ENCODE measurements at regions not wholly inside any gene's neighbourhood (a gene's known extent, or its start where the extent isn't known, plus 50 kb on each side); places are given as distances from the start of the nearest gene placed in this dataset.

DNA sequence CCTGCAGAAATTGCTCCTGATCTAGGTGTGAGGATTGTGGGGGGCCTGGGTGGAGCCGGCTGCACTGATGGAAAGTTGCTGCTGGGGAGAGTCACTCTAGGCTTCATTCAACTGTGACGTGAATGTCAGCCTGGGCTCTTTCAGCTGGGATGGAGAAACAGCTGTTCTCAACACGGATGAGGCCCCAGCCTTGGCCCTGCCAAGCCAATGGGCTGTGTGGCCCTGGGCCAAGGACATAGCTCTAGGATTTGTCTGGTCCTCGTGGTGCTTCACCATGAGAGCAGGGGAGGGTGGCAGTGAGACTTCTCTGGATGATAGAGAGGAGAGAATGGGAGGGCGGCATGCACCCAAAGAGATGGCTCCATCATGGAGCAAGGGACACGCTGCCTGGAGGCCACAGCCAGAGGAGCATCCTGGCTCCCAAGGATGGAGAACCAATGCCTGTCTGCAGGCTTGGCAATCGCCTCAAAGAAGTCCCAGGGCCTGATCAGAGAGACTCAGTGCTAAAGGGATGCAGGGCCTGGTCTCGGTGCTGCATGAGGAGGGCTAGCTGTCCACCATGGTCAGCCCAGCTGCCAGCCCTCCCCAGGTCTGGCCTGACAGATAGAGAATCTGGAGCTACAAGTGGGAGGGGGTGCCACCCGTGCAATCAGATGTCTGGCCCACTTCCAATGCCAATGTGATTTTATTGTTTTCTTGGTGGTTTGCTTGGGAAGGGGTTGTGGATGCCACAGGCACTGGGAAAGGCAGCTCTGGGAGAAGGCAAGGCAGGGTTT lies 141.0 kb downstream of the GADD45G start:
- DNase-seq (ENCODE audit: low read depth in 3 of 3): no peak

DNA sequence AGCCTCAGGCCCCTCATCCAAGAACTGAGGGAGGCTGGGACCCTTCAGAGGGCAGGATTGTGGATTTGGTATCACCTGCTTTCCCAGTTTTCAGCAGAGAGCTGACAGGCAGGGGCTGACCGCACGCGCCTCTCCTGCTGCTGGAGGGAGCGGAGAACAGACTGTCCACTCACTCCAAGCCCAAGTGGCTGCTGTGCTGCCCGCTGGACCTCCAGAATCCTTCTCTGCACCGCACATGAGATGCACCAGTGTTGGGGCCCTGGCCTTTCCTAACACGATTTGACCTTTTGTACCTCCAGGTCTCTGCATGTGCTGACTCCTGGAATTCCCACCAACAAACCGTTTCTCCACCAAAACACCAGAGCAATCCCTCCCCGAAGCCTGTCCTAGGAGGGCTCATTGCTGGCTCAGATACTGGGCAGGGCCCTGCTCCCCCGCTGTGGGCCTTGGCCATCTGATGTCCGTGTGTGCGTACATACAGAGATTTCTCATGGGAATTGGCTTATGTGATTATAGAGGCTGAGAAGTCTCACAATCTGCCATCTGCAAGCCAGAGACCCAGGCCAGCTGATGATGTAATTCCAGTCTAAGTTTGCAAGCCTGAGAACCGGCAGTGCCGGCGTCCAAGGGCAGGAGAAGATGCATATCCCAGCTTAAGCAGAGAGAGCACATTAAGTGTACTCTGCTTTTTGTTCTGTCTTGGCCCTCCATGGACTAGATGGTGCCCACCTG lies 141.7 kb downstream of the GADD45G start:
- no peak for DNase-seq (ENCODE audit: low read depth in 3 of 3)

DNA sequence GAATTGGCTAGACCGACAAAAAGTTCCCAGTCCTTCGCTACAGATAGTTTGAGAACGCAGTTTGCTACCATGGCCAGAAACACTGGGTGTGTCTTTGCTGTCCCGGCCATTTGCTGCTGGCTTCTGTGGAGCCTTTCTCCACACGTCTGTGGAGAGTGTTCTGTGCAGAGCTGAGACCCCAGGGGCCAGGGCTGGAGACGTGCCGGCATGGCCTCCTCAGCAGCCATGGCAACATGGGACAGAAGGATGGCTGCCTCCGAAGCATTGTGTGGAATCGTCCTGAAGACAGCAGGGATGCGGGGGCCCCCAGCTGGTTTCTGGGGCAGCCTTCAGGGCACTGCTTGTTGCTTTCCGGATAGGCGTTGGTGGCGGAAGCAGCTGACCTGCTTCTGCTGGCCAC lies 142.8 kb downstream of the GADD45G start:
- DNase-seq (ENCODE audit: low read depth in 3 of 3): no peak

DNA sequence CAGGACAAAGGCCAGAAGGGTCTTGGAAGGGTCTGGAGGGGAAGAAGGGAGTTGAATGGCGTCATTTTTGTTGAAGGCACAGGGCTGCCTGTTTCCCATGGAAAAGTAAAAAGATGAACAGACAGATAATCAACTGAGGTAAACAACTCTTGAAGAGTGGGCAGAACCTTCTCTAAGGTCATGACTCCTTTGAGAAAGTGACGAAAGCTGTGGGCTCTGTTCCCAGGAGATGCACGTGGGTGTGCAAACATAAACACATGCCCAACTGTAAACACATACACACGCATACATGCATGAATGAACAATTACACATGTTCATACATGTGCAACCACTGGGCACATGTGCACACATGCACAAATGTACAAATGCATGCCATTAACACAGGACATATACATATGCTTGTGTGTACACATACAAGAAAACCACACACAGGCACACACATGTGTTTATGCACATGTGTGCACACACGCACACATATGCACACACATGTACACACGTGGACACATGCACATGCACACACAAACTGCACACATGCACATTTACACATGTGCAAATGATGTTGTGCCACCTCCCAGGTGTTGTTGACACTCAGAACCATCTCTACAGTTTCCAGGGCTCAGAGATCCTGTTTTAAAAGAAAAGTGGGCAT lies 143.3 kb downstream of the GADD45G start:
- DNase-seq (ENCODE audit: low read depth in 3 of 3): no peak

DNA sequence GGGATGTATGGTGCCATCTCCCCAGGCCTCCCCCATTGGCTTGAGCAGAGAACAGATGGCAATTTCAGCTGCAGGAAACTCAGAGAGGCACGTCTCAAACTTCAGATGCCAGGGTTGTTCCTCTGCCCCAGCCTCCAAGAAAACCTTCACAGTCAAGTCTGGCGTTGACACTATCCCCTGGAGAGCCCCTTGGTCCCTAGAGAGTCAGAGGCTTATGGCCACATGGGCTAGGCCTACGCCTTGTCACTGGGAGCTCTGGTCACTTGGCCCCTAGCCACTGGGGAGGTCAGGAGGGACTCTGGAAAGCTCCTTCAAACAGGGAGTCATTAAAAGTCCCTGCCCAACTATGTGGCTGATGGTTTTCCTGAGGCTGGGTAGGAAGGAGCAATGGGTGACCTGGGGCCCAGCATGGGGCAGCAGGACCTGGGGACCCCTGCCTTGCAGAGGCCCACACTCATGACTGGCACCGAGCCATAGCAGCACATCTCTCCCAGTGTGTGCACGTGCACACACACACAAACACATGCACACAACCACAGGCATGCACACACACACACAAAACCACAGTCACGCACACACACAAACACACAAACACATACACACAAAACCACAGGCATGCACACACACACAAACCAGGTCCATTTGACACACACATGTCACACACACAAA lies 144.2 kb downstream of the GADD45G start:
- no peak for DNase-seq (ENCODE audit: low read depth in 3 of 3)

DNA sequence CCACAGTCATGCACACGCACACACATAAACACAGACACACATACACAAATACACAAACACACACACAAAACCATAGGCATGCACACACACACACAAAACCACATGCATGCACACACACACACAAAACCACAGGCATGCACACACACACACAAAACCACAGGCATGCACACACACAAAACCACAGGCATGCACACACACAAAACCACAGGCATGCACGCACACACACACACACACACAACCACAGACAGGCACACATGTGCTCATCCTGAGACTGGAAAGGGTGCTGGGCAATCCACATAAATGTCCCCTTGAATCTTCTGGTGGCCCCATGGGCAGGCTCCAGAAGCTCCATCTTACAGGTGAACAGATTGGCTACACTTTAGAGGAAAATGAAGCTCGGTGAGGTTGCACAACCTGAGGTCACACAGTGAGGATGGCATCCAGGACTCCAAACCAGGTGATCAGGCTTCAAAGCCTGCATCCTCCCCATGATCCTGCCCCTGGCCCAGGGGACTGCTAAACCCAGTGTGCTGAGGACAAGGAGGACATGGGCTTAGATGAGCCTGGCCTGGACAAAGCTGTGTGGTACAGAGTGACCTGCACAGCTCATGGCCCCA lies 144.8 kb downstream of the GADD45G start:
- no peak for DNase-seq (ENCODE audit: low read depth in 3 of 3)

DNA sequence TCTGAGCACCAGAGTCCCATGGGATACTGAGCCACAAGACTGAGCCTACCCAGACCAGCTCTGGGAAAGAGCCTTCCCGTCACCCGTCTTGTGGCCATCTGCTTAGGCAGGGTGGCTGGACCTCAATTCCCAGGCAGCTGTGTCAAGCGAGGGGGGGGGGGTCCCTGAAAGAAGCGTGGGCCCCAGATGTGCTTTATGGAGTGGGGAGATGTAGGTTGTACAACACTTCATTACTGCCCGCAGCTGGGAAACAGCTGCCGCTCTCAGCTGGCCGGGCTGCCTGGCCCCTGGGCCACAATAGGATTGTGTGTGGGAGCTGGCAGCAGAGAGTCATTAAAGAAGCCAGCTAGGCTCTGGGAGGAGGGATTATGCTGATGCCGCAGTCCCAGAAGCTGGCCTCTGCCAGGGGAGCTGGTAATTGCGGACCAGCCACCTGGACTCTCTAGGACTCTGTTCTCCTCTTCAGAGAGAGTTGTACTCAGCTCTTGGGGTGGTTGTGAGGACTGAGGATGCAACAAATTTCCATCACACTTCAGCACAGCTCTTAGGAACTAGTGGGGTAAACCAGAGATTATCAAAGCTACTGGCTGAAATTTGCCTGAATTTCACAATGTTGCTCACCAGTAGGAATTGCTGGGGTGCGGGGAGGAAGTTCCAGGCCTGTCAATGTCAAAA lies 145.4 kb downstream of the GADD45G start:
- DNase-seq (ENCODE audit: low read depth in 3 of 3): no peak

DNA sequence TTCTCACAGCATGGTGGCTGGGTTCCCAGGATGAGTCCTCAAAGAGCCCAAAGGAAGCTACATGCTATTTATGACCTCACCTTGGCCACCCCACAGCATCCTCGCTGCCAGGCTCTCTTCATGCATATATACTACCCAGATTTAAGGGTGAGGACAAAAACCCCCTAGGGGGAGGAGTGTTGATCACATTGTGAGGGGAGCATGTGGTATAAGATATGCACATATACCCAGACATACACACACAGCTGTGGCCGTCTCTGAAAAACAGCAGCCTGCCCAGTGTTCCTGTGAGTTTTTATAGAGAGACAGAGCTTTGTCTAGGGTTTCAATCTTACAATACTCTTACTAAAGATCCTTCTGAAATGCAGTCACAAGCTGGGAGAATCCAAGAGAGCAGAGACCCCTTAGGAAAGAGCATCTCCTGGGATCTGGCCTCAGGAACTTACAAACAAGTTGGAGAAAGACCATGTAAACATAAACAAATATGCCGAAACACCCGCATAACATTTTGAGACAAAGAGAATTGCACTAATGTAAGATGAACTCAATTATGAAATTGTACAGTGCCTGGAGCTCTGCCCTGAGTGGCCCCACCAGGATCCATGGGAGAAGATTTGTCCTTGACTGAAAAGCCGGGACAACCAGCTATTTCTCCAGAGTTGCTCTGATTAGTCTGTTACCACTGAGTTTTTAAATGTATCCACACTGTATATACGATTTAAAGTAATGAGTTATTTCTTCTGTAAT lies 146.4 kb downstream of the GADD45G start:
- DNase-seq (ENCODE audit: low read depth in 3 of 3): no peak

DNA sequence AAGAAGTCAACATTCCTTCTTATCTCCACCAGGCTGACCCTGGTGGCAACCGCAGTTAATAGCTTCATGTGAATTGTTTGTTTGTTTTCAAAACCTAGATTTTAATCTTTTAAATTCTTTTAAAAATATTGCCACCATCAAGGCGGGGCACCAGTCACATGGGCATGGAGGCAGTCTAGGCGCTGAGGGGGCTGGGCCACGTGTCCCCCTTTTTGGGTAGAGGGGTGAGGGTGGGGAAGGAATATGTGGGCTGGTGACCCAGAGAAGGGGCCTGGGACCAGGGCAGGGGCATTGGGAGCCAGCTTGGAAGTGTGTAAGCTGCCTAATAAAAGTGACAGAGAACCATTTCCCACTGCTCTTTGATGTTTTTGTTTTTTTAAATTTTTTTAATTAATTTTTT lies 147.3 kb downstream of the GADD45G start:
- DNase-seq (ENCODE audit: low read depth in 3 of 3): no peak

DNA sequence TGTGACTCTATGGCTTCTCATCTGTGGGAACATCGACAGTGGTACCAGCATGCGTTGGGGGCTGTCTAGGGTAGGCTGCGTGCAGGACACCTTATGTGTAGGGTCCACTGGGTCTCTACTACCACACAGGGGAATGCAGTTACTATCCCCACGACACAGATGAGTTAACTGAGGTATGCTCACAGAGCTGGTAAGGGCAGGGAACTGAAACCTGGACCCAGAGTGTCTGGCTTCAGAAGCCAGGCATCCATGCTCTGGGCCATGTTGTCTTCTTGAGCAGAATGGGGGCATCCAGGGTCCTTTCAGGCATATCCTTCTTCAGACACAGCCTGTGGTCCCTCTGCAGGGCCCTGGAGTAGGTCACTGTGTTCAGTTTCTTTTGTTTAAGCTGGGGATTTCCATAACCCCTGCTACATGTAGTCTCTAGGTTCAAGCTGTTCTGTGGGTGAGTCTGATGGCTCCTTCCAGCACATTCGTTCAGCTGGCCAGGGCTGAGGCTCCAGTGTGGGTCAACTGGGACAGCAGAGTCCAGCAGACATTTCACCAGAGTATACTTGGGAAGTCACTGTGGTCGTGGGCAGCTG lies 148.8 kb downstream of the GADD45G start:
- no peak for DNase-seq (ENCODE audit: low read depth in 3 of 3)

DNA sequence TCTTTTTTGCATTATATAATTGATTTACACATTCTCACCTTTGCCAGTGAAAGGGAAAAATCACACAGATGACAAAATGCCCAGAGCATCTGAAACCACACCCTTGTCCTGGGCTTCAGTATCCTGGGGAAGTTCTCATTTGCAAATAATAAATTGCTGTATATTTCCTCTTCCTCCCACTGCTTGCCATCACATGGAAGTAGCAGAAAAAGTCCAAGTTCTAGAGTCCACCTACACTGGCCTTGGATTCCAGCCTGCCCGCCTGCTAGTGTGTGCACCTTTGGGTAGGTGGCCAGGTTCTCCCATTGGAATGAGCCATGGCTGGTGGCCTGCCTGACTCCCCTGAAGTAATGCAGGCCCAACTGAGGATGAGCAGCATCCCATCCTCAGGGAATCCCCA lies 149.4 kb downstream of the GADD45G start:
- no peak for DNase-seq (ENCODE audit: low read depth in 3 of 3)

DNA sequence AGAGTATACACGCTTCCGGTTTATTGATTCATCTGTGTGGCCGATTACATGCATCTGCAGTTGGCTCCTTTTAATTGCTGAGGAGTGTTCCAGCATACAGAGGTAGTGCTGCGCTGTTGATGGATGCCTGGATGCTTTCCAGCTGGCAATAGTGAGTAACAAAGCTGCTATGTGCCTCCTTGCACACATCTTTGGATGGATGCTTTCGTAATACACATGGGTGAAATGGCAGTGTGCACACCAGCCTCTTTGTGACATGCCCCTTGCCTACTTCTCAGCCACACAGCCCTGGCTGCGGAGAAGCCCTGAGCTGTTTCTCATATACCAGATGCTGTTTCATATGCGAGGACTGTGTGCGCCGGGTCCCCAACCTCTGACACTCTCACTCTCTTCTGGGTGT lies 151.0 kb downstream of the GADD45G start:
- DNase-seq (ENCODE audit: low read depth in 3 of 3): no peak

DNA sequence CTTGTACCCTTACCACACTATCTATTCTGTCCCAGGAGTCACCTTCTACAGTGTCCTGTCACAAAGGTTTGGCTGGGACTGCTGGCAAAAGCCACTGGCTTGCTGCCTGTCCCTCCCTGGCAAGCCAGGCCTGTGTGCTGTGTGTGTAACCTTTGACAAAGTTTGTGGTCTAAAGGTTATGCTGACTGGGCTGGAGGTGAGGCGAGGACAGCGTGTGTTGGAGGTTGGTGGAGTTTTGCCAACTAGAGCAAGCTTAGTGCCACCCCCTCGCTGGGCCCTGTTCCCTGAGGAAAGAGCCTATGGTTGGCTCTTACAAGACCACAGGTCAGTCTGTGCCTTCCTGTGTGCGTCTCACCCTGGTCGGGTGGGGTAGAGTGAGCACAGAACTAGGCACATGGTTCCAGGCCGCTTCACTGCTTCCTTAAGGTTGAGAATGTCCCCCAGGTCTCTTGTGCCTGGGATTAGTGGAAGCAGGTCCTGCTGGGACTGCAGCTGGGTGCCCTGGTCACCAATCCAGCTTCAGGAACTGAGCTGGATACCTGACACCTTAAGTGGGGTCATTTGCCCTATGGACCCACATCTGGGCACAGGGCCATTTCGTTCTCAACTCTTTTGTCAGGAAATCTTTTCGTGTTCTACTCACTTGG lies 152.2 kb downstream of the GADD45G start:
- no peak for DNase-seq (ENCODE audit: low read depth in 3 of 3)

DNA sequence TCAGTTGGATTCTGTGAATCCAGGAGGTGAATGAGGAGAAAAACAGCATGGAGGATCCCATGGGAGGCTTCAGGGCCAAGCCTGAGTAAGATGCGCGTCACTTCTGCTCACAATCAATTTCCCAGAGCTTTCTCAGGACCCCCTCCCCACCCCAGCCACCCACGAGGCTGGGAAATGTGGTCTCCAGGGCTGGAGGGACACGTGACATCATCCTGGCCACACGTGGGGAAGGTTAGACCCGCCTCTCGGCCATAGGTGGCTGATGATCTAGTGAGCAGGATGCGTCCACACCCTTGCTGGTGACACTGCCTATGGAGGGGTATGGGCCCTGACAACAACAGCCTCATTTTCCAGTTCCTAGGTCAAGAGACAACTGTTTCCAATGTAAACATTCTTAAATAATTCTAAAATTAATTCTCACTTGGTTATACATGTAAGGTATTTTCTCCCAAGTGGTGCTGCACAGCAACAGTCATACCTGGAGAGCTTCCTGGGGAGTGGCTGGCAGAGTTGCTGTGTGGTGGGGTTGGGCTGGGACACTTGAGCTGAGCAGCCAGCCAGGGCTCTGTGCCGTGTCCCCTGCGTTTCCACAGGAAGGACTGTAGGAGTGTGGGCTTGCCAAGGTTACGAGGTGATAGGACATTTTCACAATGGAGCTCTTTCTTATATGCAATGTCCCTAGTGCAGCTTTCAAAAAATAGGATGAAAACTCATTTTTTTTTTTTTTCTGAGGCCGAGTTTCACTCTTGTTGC lies 153.1 kb downstream of the GADD45G start:
- DNase-seq (ENCODE audit: low read depth in 3 of 3): no peak

DNA sequence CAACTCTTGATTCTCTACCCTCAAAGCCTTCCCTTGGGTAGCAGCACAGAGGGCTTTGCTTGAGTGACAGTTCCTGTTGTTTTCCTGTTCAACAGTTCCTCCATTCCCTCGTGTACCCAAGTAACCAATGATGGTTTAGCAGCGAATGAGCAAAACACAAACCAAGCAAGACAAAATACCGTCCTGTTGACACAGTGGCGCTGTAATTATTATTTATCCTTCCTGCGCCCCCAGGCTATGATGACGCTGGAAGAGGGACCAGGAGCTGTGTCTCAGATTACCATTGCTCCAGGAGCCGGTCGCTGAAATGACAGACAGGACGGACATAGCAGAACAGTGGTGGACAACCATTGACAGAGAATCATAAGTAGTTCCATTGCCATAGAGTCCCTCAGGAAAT lies 154.8 kb downstream of the GADD45G start:
- DNase-seq (ENCODE audit: low read depth in 3 of 3): no peak

DNA sequence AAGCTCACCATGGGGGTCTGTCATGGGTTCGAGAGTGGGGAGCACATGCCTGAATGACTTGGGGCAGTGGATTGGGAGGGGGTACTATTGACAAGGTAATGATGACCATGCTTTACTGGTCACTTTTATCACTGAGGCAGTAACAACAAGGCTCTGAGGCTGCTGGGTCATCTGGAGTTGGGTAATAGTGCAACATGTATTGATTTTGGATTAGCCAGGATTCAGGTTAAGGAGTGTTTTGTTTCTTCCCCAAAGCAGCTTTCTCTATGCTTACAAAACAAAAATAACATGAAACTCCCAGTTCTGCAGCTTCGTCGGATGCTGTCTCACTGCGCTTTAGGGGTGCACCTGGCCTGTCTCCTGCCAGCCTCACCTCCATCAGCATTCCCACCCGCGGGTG lies 155.3 kb downstream of the GADD45G start:
- no peak for DNase-seq (ENCODE audit: low read depth in 3 of 3)

DNA sequence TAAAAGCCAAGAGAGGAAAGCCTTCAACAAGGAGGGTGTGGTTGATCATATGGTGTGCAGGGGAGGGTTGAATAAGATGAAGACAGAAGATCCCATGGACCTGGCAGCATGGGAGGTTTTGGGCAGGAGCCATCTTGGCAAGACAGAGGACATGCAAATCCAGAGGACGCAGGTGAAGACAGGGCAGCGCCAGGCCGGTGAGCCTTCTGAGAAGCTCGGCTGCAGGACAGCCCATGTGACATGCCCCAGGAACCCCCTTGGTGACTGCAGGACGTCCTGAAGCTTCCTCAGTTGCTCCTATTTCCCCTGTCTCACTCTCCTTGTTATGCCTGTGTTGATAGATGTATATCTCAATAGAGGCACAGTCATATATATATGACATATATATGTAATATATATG lies 159.4 kb downstream of the GADD45G start:
- DNase-seq (ENCODE audit: low read depth in 3 of 3): no peak

DNA sequence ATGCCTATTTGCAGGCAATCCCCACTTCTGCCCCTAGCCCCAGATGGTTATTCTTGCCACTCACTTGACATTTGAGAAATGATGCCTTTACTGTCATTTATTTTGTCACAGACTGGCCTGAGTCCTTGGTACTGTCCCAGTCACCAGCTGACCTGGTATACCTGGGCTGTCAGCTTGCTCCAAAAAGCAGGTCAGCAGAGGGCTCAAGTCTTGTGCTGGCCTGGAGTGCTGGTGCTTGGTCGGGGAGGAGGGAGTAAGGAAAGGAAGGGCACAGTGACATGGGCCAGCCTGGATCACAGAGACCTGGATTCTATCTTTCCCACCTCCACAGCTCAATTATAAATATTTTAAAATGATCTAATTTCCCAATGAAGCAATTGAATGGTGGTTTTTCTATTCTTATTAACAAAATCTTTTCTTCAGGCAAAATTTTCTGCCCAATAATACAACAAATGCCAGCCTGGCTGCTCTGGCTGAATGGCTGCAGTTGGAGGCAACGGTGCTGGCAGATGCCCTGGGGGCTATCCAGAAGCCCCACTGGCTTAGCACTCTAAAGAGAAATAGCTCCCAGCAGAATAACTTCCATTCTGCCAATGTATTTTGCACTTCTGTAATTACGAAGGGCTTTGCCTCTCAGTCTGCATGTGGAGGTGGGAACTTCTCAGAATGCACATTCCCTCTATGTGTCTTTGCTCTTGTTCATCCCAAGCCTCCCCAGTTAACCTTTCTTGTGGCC lies 160.6 kb downstream of the GADD45G start:
- DNase-seq (ENCODE audit: low read depth in 3 of 3): no peak

All from stimulated activated CD4-positive, alpha-beta T cell treated with anti-CD3 and anti-CD28 coated beads, TNF-alpha, amount 100 ng/mL, for 4 hours (primary cell).